Thoracic aorta (tissue), 2 donors: ENCODE measurements at regions not wholly inside any gene's neighbourhood (a gene's known extent, or its start where the extent isn't known, plus 50 kb on each side); places are given as distances from the start of the nearest gene placed in this dataset.

ENCODE experiments used
- ATAC-seq: fragments of 150-250 bp; one replicate; pipeline ENCODE4 v1.8.0; 2017; ENCODE audit warnings: low read depth; ENCODE audit not compliant: insufficient number of reproducible peaks, low FRiP score
- DNase-seq: peaks from one replicate; pipeline ENCODE4 v3.0.0-alpha.2; 2020; ENCODE audit warnings: low spot score
- H3K27ac ChIP-seq, 2 donors: fragments of 200-600 bp; sonication (generic); 1 replicate in 1 of 2; 2 replicates in 1 of 2; pipeline ENCODE4 v1.5.1; 2016; ENCODE audit warnings: mild to moderate bottlenecking in 2 of 2, moderate library complexity in 2 of 2
- H3K27me3 ChIP-seq: fragments of 200-600 bp; sonication (generic); replicated peaks from 2 replicates; pipeline ENCODE4 v1.6.0; 2016; ENCODE audit warnings: mild to moderate bottlenecking; ENCODE audit not compliant: insufficient read depth
- H3K36me3 ChIP-seq: fragments of 200-600 bp; sonication (generic); one replicate; pipeline ENCODE4 v1.5.1; 2016
- H3K4me1 ChIP-seq, 2 donors: fragments of 200-600 bp; sonication (generic); 1 replicate in 1 of 2; 2 replicates in 1 of 2; pipeline versions ENCODE4 v1.5.1 to v1.6.0; 2016; ENCODE audit warnings: low read depth in 2 of 2, mild to moderate bottlenecking in 1 of 2; ENCODE audit not compliant: control insufficient read depth in 1 of 2
- H3K4me3 ChIP-seq: fragments of 200-600 bp; sonication (generic); 2 replicates; pipeline ENCODE4 v1.5.1; 2016; ENCODE audit warnings: mild to moderate bottlenecking
- H3K9me3 ChIP-seq: fragments of 200-600 bp; sonication (generic); 2 replicates; pipeline ENCODE4 v1.5.1; 2016
- TF ChIP-seq, protein P1 (sequence below): fragments of 200-600 bp; sonication (generic); IDR thresholded peaks from one replicate; pipeline ENCODE4 v1.5.1; 2019; ENCODE audit warnings: antibody characterized with exemption

- Histone ChIP-seq H3K27ac (no peak overlapping the region), H3K27me3 (no peaks in the 10 kb centered on the region), H3K4me1 (peaks cover 6 to 36% of the 10 kb centered on the region in 2 donors), H3K9me3 (no peaks in the 10 kb centered on the region), H3K4me3 (no peak overlapping the region), H3K36me3 (no peaks in the 10 kb centered on the region)
- no peak for ATAC-seq
- TF ChIP-seq, protein P1, sequence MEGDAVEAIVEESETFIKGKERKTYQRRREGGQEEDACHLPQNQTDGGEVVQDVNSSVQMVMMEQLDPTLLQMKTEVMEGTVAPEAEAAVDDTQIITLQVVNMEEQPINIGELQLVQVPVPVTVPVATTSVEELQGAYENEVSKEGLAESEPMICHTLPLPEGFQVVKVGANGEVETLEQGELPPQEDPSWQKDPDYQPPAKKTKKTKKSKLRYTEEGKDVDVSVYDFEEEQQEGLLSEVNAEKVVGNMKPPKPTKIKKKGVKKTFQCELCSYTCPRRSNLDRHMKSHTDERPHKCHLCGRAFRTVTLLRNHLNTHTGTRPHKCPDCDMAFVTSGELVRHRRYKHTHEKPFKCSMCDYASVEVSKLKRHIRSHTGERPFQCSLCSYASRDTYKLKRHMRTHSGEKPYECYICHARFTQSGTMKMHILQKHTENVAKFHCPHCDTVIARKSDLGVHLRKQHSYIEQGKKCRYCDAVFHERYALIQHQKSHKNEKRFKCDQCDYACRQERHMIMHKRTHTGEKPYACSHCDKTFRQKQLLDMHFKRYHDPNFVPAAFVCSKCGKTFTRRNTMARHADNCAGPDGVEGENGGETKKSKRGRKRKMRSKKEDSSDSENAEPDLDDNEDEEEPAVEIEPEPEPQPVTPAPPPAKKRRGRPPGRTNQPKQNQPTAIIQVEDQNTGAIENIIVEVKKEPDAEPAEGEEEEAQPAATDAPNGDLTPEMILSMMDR = no peak
- no peak for DNase-seq
Measured at GRCh38 chr13:33489563-33489962, 204.0 kb upstream of the STARD13 start.

DNA sequence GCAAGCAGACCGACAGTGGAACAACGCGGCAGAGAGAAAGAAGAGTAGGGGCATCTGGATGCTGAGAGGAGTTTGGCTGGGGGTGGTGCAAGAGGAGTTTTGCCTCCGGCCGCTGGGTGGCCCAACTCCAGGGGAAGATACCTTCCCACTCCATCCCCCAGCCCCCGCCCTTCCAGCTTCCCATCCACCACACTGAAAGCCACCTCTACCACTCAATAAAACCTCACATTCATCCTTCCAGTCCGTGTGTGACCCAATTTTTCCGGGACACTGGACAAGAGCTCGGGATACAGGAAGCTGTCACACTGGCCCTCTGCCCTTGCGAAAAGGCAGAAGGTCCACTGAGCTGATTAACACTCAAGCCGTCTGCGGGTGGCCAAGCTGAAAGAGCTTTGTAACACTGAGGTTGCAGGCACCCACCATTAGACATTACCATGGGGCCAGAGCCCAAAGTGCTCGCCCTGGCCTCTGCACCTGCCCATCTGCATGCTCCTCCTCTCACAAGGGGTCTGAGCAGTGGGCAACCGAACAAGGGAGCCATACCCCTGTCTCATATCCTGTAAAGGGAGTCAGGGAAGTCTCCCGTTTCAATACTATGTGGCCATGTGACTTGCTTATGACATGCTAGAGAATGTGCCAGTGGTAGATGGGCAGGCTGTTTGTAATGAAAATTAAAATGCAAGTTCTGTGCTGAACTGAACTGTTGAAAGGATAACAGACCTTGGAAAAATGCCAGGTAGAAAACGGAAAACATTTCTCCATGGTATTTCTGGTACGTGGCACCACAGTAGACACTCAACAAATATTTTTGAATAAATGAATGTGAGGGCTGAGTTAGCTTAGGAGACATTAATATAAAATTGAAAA, 205.1 kb upstream of the STARD13 start:
- Histone ChIP-seq H3K4me3 (no peak overlapping the region), H3K27me3 (no peaks in the 10 kb centered on the region), H3K36me3 (no peaks in the 10 kb centered on the region), H3K27ac (peak overlapping the region; percentile 54 to 68), H3K4me1 (peaks cover 10 to 45% of the 10 kb centered on the region in 2 donors), H3K9me3 (no peaks in the 10 kb centered on the region)
- TF ChIP-seq, protein P1 = no peak
- DNase-seq (no peak), ATAC-seq (no peak)

- H3K4me1 ChIP-seq = peaks cover 21 to 51% of the 10 kb centered on the region in 2 donors
- H3K36me3 ChIP-seq = no peaks in the 10 kb centered on the region
- H3K9me3 ChIP-seq = no peaks in the 10 kb centered on the region
- peak overlapping the region; percentile 57 to 70 for H3K27ac ChIP-seq
- no peak for ATAC-seq
- TF ChIP-seq, protein P1 = no peak
- no peak overlapping the region for H3K4me3 ChIP-seq
- H3K27me3 ChIP-seq = no peaks in the 10 kb centered on the region
- DNase-seq = no peak
Measured at GRCh38 chr13:33493672-33494365, 208.3 kb upstream of the STARD13 start.

GRCh38 chr13:33494596-33495204, 209.1 kb upstream of the STARD13 start:
- no peaks in the 10 kb centered on the region for H3K27me3 ChIP-seq
- TF ChIP-seq, protein P1 = no peak
- peak; percentile 89 for ATAC-seq
- H3K36me3 ChIP-seq = no peaks in the 10 kb centered on the region
- H3K9me3 ChIP-seq = no peaks in the 10 kb centered on the region
- H3K27ac ChIP-seq = peak overlapping the region; percentile 57 to 70
- DNase-seq = no peak
- peaks cover 21 to 51% of the 10 kb centered on the region in 2 donors for H3K4me1 ChIP-seq
- no peak overlapping the region for H3K4me3 ChIP-seq

DNA sequence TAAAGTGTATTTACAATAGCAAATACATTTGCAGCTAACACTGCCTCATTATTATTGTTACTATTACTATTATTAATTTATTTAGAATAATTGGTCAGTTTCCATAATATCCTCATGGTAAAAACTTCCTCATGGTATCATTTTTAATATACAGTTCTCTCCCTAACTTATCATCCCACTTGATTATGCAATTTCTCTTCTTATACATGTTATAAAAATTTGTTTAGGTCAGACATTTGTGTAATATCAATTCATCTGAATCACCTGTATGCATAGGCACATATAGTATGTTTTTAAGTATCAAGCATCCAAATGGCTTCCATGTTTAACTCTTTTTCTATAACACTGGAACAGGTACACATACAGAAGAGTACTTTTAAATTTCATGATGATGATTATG, 210.8 kb upstream of the STARD13 start:
- Histone ChIP-seq H3K27me3 (no peaks in the 10 kb centered on the region), H3K4me1 (peaks cover 21 to 50% of the 10 kb centered on the region in 2 donors), H3K4me3 (no peak overlapping the region), H3K36me3 (no peaks in the 10 kb centered on the region), H3K9me3 (no peaks in the 10 kb centered on the region), H3K27ac (peak overlapping the region in 1 of 2 donors; percentile 70)
- TF ChIP-seq, protein P1 = no peak
- DNase-seq (no peak), ATAC-seq (no peak)
